ENCODE measurements at regions not wholly inside any gene's neighbourhood (a gene's known extent, or its start where the extent isn't known, plus 50 kb on each side); places are given as distances from the start of the nearest gene placed in this dataset.

DNA sequence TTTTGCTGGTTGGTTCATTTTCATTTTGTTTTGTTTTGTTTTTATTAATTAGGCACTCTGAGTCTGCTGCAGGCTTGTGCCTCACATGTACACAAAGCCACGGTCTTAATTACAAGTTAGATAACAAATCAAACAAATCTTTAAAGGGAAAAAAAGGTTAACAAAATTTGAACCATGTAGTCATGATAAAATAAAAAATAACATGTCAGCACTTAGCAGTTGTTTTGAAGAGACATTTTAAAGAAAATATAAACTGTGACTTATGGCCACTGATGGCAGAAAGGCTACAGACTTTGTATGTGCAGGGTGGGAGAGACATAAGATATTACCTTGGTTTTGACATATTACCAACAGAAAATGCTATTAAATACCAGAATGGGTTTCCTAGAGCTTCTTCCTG, 1035.4 kb downstream of the TUSC7 start:
- Histone ChIP-seq H3F3A (replicated peaks; ENCODE audit: insufficient read depth) (no peaks in the 10 kb centered on the region), H3K27ac (ENCODE audit: low read depth in 2 of 2, low read length in 1 of 2) (no peak overlapping the region), H2AFZ (ENCODE audit: low read depth) (no peak overlapping the region), H3K9ac (no peak overlapping the region), H3K9me2 (no peaks in the 10 kb centered on the region), H3K4me3 (ENCODE audit: low read depth in 2 of 2, low read length in 1 of 2) (no peak overlapping the region), H3K4me1 (ENCODE audit: control insufficient read depth in 1 of 2, insufficient read depth in 2 of 2, low read depth in 1 of 2, low read length in 1 of 2) (no peaks in the 10 kb centered on the region), H4K20me1 (ENCODE audit: insufficient read depth) (no peaks in the 10 kb centered on the region), H3K36me3 (replicated peaks in 1 of 2; ENCODE audit: control insufficient read depth in 1 of 2, insufficient read depth in 2 of 2, low read length in 1 of 2) (no peaks in the 10 kb centered on the region), H3K4me2 (no peak overlapping the region), H3K9me3 (no peaks in the 10 kb centered on the region), H3K27me3 (ENCODE audit: insufficient read depth) (no peaks in the 10 kb centered on the region), H3K79me2 (ENCODE audit: insufficient read depth) (no peaks in the 10 kb centered on the region)
- ChIA-PET CTCF (interaction anchor here (0.6 kb wide), 1 partner anchor 275 kb away, joined by 3 read pairs; no protein-coding TSS in a partner anchor), POLR2A (no interaction called here)
- no peak for TF ChIP-seq NFIC (IDR thresholded peaks at IDR 0.05; ENCODE audit: borderline replicate concordance)
- TF ChIP-seq YY1 (IDR thresholded peaks at IDR 0.05; ENCODE audit: low read depth), result no peak
- TF ChIP-seq USF2 (IDR thresholded peaks at IDR 0.05; ENCODE audit: borderline replicate concordance, low read depth, low read length), result no peak
- no peak for TF ChIP-seq CHD2 (IDR thresholded peaks at IDR 0.05; ENCODE audit: low read length, partially characterized antibody)
- TF ChIP-seq GABPA (IDR thresholded peaks at IDR 0.05; ENCODE audit: low read depth), result no peak
- no peak for TF ChIP-seq GATA2 (CRISPR knock-in tag; IDR thresholded peaks at IDR 0.05)
- TF ChIP-seq SIN3A (IDR thresholded peaks at IDR 0.05; ENCODE audit: borderline replicate concordance, low read depth, low read length), result no peak
- no peak for TF ChIP-seq ZBTB33 (IDR thresholded peaks at IDR 0.05; ENCODE audit: borderline replicate concordance, low read depth)
- TF ChIP-seq RAD21 (IDR thresholded peaks at IDR 0.05; ENCODE audit: low read length), result no peak
- TF ChIP-seq EZH2phosphoT487 (IDR thresholded peaks at IDR 0.05; ENCODE audit: borderline replicate concordance, low read depth), result no peak
- no peak for TF ChIP-seq RXRA (IDR thresholded peaks at IDR 0.05; ENCODE audit: borderline replicate concordance, low read depth)
- TF ChIP-seq FOXJ3 (CRISPR knock-in tag; IDR thresholded peaks at IDR 0.05), result no peak
- TF ChIP-seq MEF2A (IDR thresholded peaks at IDR 0.05; ENCODE audit: borderline replicate concordance, low read depth), result no peak
- TF ChIP-seq MAX (IDR thresholded peaks at IDR 0.05; ENCODE audit: low read depth), result no peak
- no peak for TF ChIP-seq MXI1 (IDR thresholded peaks at IDR 0.05; ENCODE audit: low read depth, low read length)
- TF ChIP-seq IRF3 (IDR thresholded peaks at IDR 0.05; ENCODE audit: low read depth, low read length), result no peak
- no peak for TF ChIP-seq NRF1 (IDR thresholded peaks at IDR 0.05; ENCODE audit: low read depth, low read length)
- no peak for TF ChIP-seq TAF1 (IDR thresholded peaks at IDR 0.05; ENCODE audit: borderline replicate concordance, low read depth, low read length)
- TF ChIP-seq FOXM1 (IDR thresholded peaks at IDR 0.05; ENCODE audit: low read depth), result no peak
- no peak for TF ChIP-seq ELF1 (IDR thresholded peaks at IDR 0.05)
- whole genome bisulfite sequencing (ENCODE audit: low lambda C conversion rate), result 63% methylated on average over 1 of the region's 1 CpG
- no peak for DNase-seq
